Heart left ventricle (tissue), 13 donors: ENCODE measurements at regions not wholly inside any gene's neighbourhood (a gene's known extent, or its start where the extent isn't known, plus 50 kb on each side); places are given as distances from the start of the nearest gene placed in this dataset.

Experiments
- POLR2A ChIP-seq, 2 donors: fragments of 450-650 bp; IDR thresholded peaks; one replicate each; pipeline ENCODE4 v1.6.1; 2017; ENCODE audit warnings: antibody characterized with exemption in 2 of 2, mild to moderate bottlenecking in 2 of 2, moderate library complexity in 2 of 2
- TF ChIP-seq, protein P1 (sequence below), 12 donors: fragments of 200-600 bp; sonication (generic) in 4 of 12; IDR thresholded peaks; one replicate each; pipeline versions ENCODE4 v1.5.0 to v1.8.0; 2018 to 2022; ENCODE audit warnings: antibody characterized with exemption in 12 of 12, mild to moderate bottlenecking in 5 of 12
- donor health status: ischemic (EF 13 %, LVEDD 7.1; RV severe dilation, severe dysfunction).
- donor health status: DM: no; HTN: yes; CAD: no.
- donor health status: DM: no; HTN: no; CAD: no.
- donor health status: ischemic (EF 25% LVEDD 6.9; RV normal size, moderate dysfunction).
- donor health status: ischemic (EF 25% LVEDD 5.7; RV mildly dilated, moderate dysfunction).
- donor health status: ischemic (EF 35%, LVEDD 5.7; RV mildly dilated, moderate dysfunction).
- donor health status: nonischemic (EF 11% LVEDD 7.7; RV severe dilation, severe dysfunction).
- donor health status: DM: yes; HTN: yes; CAD: no.
- donor health status: PGD.
- donor health status: ischemic (EF 29% LVEDD 5.4; RV normal size, mild dysfunction).
- donor health status: nonischemic (EF 23%, LVEDD 6.1; RV moderate dilation, normal function).

DNA sequence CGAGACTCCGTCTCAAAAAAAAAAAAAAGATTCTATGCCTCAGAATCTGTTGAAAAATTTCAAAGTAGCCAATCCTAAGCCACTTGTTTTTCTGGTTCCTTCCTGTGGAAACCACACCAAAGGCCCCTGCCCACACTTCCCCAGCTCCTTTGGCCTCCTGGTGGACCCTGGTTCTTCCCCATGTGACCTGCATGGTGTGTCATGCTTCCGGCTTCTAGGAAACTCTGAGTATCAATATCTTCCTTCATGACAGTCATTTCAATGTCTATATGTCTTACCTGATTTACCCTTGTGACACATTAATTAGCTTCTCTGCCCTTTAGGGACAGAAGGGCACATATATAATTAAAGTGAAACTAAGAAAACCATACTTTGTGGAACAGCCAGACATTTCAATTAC, 80.4 kb upstream of the GRB10 start:
- TF ChIP-seq, protein P1, sequence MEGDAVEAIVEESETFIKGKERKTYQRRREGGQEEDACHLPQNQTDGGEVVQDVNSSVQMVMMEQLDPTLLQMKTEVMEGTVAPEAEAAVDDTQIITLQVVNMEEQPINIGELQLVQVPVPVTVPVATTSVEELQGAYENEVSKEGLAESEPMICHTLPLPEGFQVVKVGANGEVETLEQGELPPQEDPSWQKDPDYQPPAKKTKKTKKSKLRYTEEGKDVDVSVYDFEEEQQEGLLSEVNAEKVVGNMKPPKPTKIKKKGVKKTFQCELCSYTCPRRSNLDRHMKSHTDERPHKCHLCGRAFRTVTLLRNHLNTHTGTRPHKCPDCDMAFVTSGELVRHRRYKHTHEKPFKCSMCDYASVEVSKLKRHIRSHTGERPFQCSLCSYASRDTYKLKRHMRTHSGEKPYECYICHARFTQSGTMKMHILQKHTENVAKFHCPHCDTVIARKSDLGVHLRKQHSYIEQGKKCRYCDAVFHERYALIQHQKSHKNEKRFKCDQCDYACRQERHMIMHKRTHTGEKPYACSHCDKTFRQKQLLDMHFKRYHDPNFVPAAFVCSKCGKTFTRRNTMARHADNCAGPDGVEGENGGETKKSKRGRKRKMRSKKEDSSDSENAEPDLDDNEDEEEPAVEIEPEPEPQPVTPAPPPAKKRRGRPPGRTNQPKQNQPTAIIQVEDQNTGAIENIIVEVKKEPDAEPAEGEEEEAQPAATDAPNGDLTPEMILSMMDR (IDR thresholded peaks at IDR 0.05) = no peak
- TF ChIP-seq POLR2A (IDR thresholded peaks at IDR 0.05) = no peak
